ENCODE measurements at regions not wholly inside any gene's neighbourhood (a gene's known extent, or its start where the extent isn't known, plus 50 kb on each side); places are given as distances from the start of the nearest gene placed in this dataset.
A peak's percentile ranks its signal among the peaks of the same experiment; 100 is the strongest.

GRCh38 chr13:77838271-77838670 lies 80.4 kb downstream of the EDNRB start:
- WGBS (ENCODE audit: insufficient coverage, low lambda C conversion rate), result 100% methylated on average over 1 of the region's 2 CpGs
- no peaks in the 10 kb centered on the region for H3K36me3 ChIP-seq (ENCODE audit: control insufficient read depth, insufficient read depth, low read length)
- no peak for DNase-seq

DNA sequence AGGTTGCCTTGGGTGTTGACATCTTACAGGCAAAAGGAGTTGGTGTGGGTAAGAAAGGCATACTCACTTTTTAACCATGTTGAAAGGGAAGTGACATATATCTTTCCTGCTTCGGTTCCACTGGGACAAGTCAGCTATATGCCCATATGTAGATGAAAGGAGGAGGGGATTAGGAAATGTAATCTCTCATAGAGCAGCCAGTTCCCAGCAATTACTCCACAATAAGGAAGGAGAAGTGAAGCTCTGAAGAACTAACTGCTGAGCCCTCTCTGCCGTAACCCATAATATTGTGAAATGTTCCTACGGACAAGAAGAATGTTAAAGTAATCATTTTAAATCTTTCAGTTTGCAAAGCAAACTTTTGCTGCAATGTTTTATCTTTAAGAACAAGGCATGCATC lies 82.2 kb downstream of the EDNRB start:
- peak in 1 of 2 donors; percentile 24 for DNase-seq
- Histone ChIP-seq H3K4me3 (ENCODE audit: low read length) (no peak overlapping the region), H3K27ac (ENCODE audit: low read length) (no peak overlapping the region), H3K9me3 (ENCODE audit: control insufficient read depth, low read depth, low read length) (no peaks in the 10 kb centered on the region), H3K4me1 (ENCODE audit: control insufficient read depth, insufficient read depth, low read length) (no peaks in the 10 kb centered on the region), H3K36me3 (ENCODE audit: control insufficient read depth, insufficient read depth, low read length) (no peaks in the 10 kb centered on the region), H3K27me3 (ENCODE audit: control insufficient read depth, insufficient read depth, low read length) (no peaks in the 10 kb centered on the region)
- 38% methylated on average over 1 of the region's 3 CpGs for WGBS (ENCODE audit: insufficient coverage, low lambda C conversion rate)

More at GRCh38 chr13:77838271-77838670, 80.4 kb downstream of the EDNRB start:
- Histone ChIP-seq H3K27ac (ENCODE audit: low read length) (no peak overlapping the region), H3K27me3 (ENCODE audit: control insufficient read depth, insufficient read depth, low read length) (no peaks in the 10 kb centered on the region), H3K4me3 (ENCODE audit: low read length) (no peak overlapping the region), H3K4me1 (ENCODE audit: control insufficient read depth, insufficient read depth, low read length) (no peaks in the 10 kb centered on the region), H3K9me3 (ENCODE audit: control insufficient read depth, low read depth, low read length) (no peaks in the 10 kb centered on the region)

DNA sequence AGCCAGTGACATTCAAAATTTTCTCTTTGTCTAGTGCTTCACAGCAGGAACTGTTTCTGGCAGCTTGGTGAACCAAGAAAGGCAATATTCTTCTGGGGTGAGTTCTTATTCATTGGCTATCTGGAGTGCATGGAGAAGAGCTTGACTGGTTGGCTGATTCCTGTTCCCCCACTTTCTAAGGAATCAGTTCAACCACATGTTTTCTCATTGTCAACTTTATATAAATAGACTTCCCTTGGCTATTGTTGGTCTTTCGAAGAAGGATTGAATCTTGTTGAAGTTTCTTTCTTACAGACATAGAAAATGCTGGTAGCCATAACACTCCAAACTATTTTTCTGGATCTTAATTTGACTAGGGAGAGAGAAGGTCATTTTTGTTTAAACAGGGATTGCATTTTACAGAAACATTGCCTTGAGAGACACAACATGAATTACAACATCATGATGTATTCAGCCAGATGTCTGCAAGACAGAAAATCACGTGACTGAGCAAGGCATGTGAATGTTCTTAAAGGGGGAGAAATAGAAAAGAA lies 85.2 kb downstream of the EDNRB start:
- WGBS (ENCODE audit: insufficient coverage, low lambda C conversion rate), result 71% methylated on average over 1 of the region's 2 CpGs
- H3K36me3 ChIP-seq (ENCODE audit: control insufficient read depth, insufficient read depth, low read length), result no peaks in the 10 kb centered on the region
- DNase-seq, result peak in 1 of 2 donors; percentile 34

DNA sequence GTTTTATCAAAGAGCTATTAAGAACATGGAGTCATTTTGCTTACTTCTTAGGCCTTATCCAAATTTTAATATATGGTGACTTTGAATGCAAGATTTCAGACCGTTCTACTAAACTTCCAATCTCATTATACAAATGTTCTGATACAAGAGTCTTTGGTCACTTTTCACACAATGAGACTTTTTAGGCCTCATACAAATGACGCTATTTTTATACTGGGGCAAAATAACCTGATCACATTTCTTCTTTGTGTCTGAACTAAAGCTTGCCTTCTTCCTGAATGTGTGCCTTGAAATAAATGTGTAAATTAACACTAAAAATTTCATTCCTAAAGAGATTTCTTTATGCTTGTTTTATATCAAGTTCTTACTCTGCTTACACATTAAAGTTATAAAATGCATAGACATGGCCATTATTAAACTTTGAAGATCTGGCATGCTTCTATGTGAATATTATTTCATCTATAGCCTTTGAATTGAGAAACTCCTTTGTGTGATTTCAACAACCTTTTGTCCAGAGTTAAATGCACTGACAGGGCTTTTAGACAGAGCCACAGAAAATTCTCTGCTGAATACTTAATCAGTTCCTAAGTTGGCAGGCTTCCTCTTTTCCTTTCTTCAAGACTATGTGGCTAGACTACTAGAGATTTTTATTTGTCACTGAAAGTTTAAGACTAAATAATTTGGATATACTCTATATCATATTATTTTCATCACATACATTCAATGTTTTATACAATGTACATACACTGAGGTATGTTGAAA lies 86.1 kb downstream of the EDNRB start:
- H3K9me3 ChIP-seq (ENCODE audit: control insufficient read depth, low read depth, low read length), result no peaks in the 10 kb centered on the region
- H3K4me3 ChIP-seq (ENCODE audit: low read length), result no peak overlapping the region
- H3K4me1 ChIP-seq (ENCODE audit: control insufficient read depth, insufficient read depth, low read length), result no peaks in the 10 kb centered on the region
- H3K27me3 ChIP-seq (ENCODE audit: control insufficient read depth, insufficient read depth, low read length), result no peaks in the 10 kb centered on the region
- no peak for DNase-seq
- WGBS (ENCODE audit: insufficient coverage, low lambda C conversion rate), result 79% methylated on average over 2 of the region's 2 CpGs
- no peaks in the 10 kb centered on the region for H3K36me3 ChIP-seq (ENCODE audit: control insufficient read depth, insufficient read depth, low read length)
- H3K27ac ChIP-seq (ENCODE audit: low read length), result no peak overlapping the region

More for the DNA sequence above, 85.2 kb downstream of the EDNRB start:
- Histone ChIP-seq H3K27ac (ENCODE audit: low read length) (no peak overlapping the region), H3K4me1 (ENCODE audit: control insufficient read depth, insufficient read depth, low read length) (no peaks in the 10 kb centered on the region), H3K9me3 (ENCODE audit: control insufficient read depth, low read depth, low read length) (no peaks in the 10 kb centered on the region), H3K4me3 (ENCODE audit: low read length) (no peak overlapping the region), H3K27me3 (ENCODE audit: control insufficient read depth, insufficient read depth, low read length) (no peaks in the 10 kb centered on the region)

GRCh38 chr13:77831866-77832265 lies 86.8 kb downstream of the EDNRB start:
- DNase-seq, result no peak
- H3K36me3 ChIP-seq (ENCODE audit: control insufficient read depth, insufficient read depth, low read length), result no peaks in the 10 kb centered on the region
- no peak overlapping the region for H3K4me3 ChIP-seq (ENCODE audit: low read length)
- no peaks in the 10 kb centered on the region for H3K27me3 ChIP-seq (ENCODE audit: control insufficient read depth, insufficient read depth, low read length)
- no CpG with 5 or more reads among the region's 5 CpGs for WGBS (ENCODE audit: insufficient coverage, low lambda C conversion rate)
- H3K27ac ChIP-seq (ENCODE audit: low read length), result no peak overlapping the region
- no peaks in the 10 kb centered on the region for H3K4me1 ChIP-seq (ENCODE audit: control insufficient read depth, insufficient read depth, low read length)
- H3K9me3 ChIP-seq (ENCODE audit: control insufficient read depth, low read depth, low read length), result no peaks in the 10 kb centered on the region

DNA sequence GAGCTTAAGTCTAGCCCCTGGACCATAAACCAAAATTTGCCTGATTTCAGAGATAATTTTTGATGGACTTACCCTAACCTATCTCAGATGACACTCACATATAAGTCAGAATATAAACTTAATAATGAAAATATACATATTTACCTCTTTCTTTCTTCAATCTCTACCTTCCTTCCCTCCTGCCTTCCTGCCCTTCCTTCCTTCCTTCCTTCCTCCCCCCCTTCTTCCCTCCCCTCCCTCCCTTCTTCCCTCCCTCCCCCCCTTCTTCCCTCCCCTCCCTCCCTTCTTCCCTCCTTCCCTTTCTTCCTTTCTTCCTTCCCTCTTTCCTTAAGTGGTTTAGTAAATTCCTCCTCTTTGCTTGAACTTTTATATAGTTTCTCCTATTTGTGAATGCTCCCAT lies 88.7 kb downstream of the EDNRB start:
- no peak for DNase-seq
- Histone ChIP-seq H3K27ac (ENCODE audit: low read length) (no peak overlapping the region), H3K9me3 (ENCODE audit: control insufficient read depth, low read depth, low read length) (no peaks in the 10 kb centered on the region), H3K4me3 (ENCODE audit: low read length) (no peak overlapping the region), H3K36me3 (ENCODE audit: control insufficient read depth, insufficient read depth, low read length) (no peaks in the 10 kb centered on the region), H3K4me1 (ENCODE audit: control insufficient read depth, insufficient read depth, low read length) (no peaks in the 10 kb centered on the region), H3K27me3 (ENCODE audit: control insufficient read depth, insufficient read depth, low read length) (no peaks in the 10 kb centered on the region)

DNA sequence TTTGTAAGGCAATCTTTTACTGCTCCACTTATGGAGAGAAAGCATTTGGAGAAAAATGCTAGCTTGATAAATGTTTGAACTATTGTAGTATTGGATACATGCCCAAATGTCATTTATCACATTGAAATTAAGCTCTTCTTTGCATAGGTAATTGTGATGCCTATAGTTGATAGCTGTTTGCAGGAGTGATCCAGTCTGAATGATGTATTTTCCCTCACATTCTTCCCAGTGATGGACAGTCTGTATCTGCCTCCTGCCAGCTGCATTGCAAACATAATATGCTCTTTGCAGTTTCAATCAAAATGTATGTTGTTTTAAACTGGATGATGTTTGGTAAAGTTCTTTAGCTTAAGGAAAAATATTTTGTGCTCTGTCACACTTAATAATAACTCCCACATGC lies 89.8 kb downstream of the EDNRB start:
- no peak overlapping the region for H3K27ac ChIP-seq (ENCODE audit: low read length)
- H3K9me3 ChIP-seq (ENCODE audit: control insufficient read depth, low read depth, low read length), result no peaks in the 10 kb centered on the region
- DNase-seq, result no peak
- H3K4me1 ChIP-seq (ENCODE audit: control insufficient read depth, insufficient read depth, low read length), result no peaks in the 10 kb centered on the region
- no peak overlapping the region for H3K4me3 ChIP-seq (ENCODE audit: low read length)
- H3K36me3 ChIP-seq (ENCODE audit: control insufficient read depth, insufficient read depth, low read length), result no peaks in the 10 kb centered on the region
- no peaks in the 10 kb centered on the region for H3K27me3 ChIP-seq (ENCODE audit: control insufficient read depth, insufficient read depth, low read length)

DNA sequence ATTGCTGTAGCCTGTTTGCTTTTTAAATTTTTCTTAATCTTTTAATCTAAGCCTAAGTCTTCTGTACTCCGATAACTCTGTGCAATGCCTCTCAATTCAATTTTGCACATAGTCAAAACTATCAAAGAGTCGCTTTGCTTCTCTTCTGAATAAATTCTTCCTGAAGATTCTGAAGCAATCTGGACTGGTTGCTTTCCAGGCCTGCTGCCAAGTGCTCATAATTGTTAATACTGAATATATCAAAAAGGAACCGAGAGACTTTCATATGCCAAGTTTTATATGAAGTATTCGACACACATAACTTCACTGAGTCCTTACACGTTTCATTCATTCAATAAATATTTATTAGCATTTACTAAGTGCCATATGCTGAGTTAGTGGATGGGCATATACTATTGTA lies 91.3 kb downstream of the EDNRB start:
- Histone ChIP-seq H3K27me3 (ENCODE audit: control insufficient read depth, insufficient read depth, low read length) (no peaks in the 10 kb centered on the region), H3K4me1 (ENCODE audit: control insufficient read depth, insufficient read depth, low read length) (no peaks in the 10 kb centered on the region), H3K27ac (ENCODE audit: low read length) (no peak overlapping the region), H3K9me3 (ENCODE audit: control insufficient read depth, low read depth, low read length) (no peaks in the 10 kb centered on the region), H3K4me3 (ENCODE audit: low read length) (no peak overlapping the region), H3K36me3 (ENCODE audit: control insufficient read depth, insufficient read depth, low read length) (no peaks in the 10 kb centered on the region)
- no CpG with 5 or more reads among the region's 5 CpGs for WGBS (ENCODE audit: insufficient coverage, low lambda C conversion rate)
- DNase-seq, result no peak

GRCh38 chr13:77820431-77821149 lies 98.0 kb downstream of the EDNRB start:
- Histone ChIP-seq H3K27me3 (ENCODE audit: control insufficient read depth, insufficient read depth, low read length) (no peaks in the 10 kb centered on the region), H3K4me3 (ENCODE audit: low read length) (no peak overlapping the region), H3K36me3 (ENCODE audit: control insufficient read depth, insufficient read depth, low read length) (no peaks in the 10 kb centered on the region), H3K4me1 (ENCODE audit: control insufficient read depth, insufficient read depth, low read length) (no peaks in the 10 kb centered on the region), H3K9me3 (ENCODE audit: control insufficient read depth, low read depth, low read length) (no peaks in the 10 kb centered on the region), H3K27ac (ENCODE audit: low read length) (no peak overlapping the region)
- WGBS (ENCODE audit: insufficient coverage, low lambda C conversion rate), result 41% methylated on average over 4 of the region's 4 CpGs
- no peak for DNase-seq

- H3K27ac ChIP-seq (ENCODE audit: low read length), result no peak overlapping the region
- no peaks in the 10 kb centered on the region for H3K4me1 ChIP-seq (ENCODE audit: control insufficient read depth, insufficient read depth, low read length)
- WGBS (ENCODE audit: insufficient coverage, low lambda C conversion rate), result 100% methylated on average over 1 of the region's 2 CpGs
- no peaks in the 10 kb centered on the region for H3K9me3 ChIP-seq (ENCODE audit: control insufficient read depth, low read depth, low read length)
- no peak for DNase-seq
- H3K27me3 ChIP-seq (ENCODE audit: control insufficient read depth, insufficient read depth, low read length), result no peaks in the 10 kb centered on the region
- no peaks in the 10 kb centered on the region for H3K36me3 ChIP-seq (ENCODE audit: control insufficient read depth, insufficient read depth, low read length)
- H3K4me3 ChIP-seq (ENCODE audit: low read length), result no peak overlapping the region
These were observed 101.1 kb downstream of the EDNRB start for GRCh38 chr13:77817521-77817920.

Measured in large intestine (tissue), 3 donors.